ENCODE measurements at regions not wholly inside any gene's neighbourhood (a gene's known extent, or its start where the extent isn't known, plus 50 kb on each side); places are given as distances from the start of the nearest gene placed in this dataset.

GRCh38 chr5:3352711-3353110 lies 242.9 kb upstream of the IRX1 start:
- TF ChIP-seq, protein P1, sequence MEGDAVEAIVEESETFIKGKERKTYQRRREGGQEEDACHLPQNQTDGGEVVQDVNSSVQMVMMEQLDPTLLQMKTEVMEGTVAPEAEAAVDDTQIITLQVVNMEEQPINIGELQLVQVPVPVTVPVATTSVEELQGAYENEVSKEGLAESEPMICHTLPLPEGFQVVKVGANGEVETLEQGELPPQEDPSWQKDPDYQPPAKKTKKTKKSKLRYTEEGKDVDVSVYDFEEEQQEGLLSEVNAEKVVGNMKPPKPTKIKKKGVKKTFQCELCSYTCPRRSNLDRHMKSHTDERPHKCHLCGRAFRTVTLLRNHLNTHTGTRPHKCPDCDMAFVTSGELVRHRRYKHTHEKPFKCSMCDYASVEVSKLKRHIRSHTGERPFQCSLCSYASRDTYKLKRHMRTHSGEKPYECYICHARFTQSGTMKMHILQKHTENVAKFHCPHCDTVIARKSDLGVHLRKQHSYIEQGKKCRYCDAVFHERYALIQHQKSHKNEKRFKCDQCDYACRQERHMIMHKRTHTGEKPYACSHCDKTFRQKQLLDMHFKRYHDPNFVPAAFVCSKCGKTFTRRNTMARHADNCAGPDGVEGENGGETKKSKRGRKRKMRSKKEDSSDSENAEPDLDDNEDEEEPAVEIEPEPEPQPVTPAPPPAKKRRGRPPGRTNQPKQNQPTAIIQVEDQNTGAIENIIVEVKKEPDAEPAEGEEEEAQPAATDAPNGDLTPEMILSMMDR (IDR thresholded peaks at IDR 0.05): no peak
- TF ChIP-seq ZFX (IDR thresholded peaks at IDR 0.05; ENCODE audit: borderline replicate concordance): no peak
